IMR-90 (cell line): ENCODE measurements at regions not wholly inside any gene's neighbourhood (a gene's known extent, or its start where the extent isn't known, plus 50 kb on each side); places are given as distances from the start of the nearest gene placed in this dataset.

Source experiments
- ATAC-seq: fragments of 200-7000 bp; cut with Tn5 transposase; 2 replicates; pipeline ENCODE4 v1.9.1; 2020; ENCODE audit warnings: low read depth, mild to moderate bottlenecking, moderate library complexity
- BruUV-seq: library from RNA; stranded (reverse); fragments of 400-500 nt; replicated peaks from 2 replicates; lab custom pipeline; 2021; lab: Mats Ljungman, UMichigan
- CTCF ChIA-PET: fragments of 300-600 bp; formaldehyde crosslinking; extraction: SDS; loops from one replicate; lab custom pipeline; 2021; ENCODE audit warnings: antibody characterized with exemption; lab: Yijun Ruan, JAX
- POLR2A ChIA-PET: fragments of 300-600 bp; sonication (Branson Sonifier 250); formaldehyde crosslinking; loops from one replicate; lab custom pipeline; 2022; ENCODE audit warnings: antibody characterized with exemption; ENCODE audit not compliant: unreplicated experiment; lab: Charles Lee
- DNase-seq: peaks from one replicate; pipeline ENCODE4 v3.0.0; 2013
- H2AFZ ChIP-seq: replicated peaks from 2 replicates; pipeline ENCODE3; 2013; ENCODE audit warnings: low read length, mild to moderate bottlenecking; ENCODE audit not compliant: poor library complexity
- H2AK5ac ChIP-seq: 2 replicates; pipeline ENCODE4 v1.6.1; 2013; ENCODE audit warnings: low read depth, low read length, inconsistent platforms
- H2AK9ac ChIP-seq: replicated peaks from 2 replicates; pipeline ENCODE3; 2013; ENCODE audit warnings: mild to moderate bottlenecking, low read depth, low read length, moderate library complexity; ENCODE audit not compliant: poor library complexity
- H2BK120ac ChIP-seq: 2 replicates; pipeline ENCODE4 v1.6.1; 2013; ENCODE audit warnings: low read depth, low read length, inconsistent platforms
- H2BK15ac ChIP-seq: 3 replicates; pipeline ENCODE4 v1.6.1; 2013; ENCODE audit warnings: low read depth, low read length, inconsistent platforms
- H2BK20ac ChIP-seq: 2 replicates; pipeline ENCODE4 v1.6.1; 2013; ENCODE audit warnings: low read depth, mild to moderate bottlenecking, inconsistent platforms, low read length, moderate library complexity
- H2BK5ac ChIP-seq: 2 replicates; pipeline ENCODE4 v1.6.1; 2013; ENCODE audit warnings: mild to moderate bottlenecking, low read depth, low read length, inconsistent platforms; ENCODE audit not compliant: poor library complexity, severe bottlenecking
- H3K14ac ChIP-seq: replicated peaks from 2 replicates; pipeline ENCODE4 v1.6.1; 2013; ENCODE audit warnings: low read depth, low read length, inconsistent platforms
- H3K18ac ChIP-seq: 2 replicates; pipeline ENCODE4 v1.6.1; 2013; ENCODE audit warnings: low read depth, low read length, control low read depth
- H3K23ac ChIP-seq: 2 replicates; pipeline ENCODE4 v1.6.1; 2013; ENCODE audit warnings: low read depth, low read length, inconsistent platforms
- H3K27ac ChIP-seq: 2 replicates; pipeline ENCODE4 v1.5.1; 2013; ENCODE audit warnings: mild to moderate bottlenecking, control low read depth, low read length; ENCODE audit not compliant: insufficient read depth
- H3K27me3 ChIP-seq: 2 replicates; pipeline ENCODE4 v1.6.1; 2013; ENCODE audit warnings: low read length; ENCODE audit not compliant: control insufficient read depth, insufficient read depth
- H3K36me3 ChIP-seq: 2 replicates; pipeline ENCODE4 v1.6.1; 2013; ENCODE audit warnings: low read length, mixed read lengths; ENCODE audit not compliant: control insufficient read depth, insufficient read depth
- H3K4ac ChIP-seq: 2 replicates; pipeline ENCODE4 v1.6.1; 2013; ENCODE audit warnings: low read depth, low read length, inconsistent platforms
- H3K4me1 ChIP-seq: 2 replicates; pipeline ENCODE4 v1.6.1; 2013; ENCODE audit warnings: low read length, mixed read lengths; ENCODE audit not compliant: control insufficient read depth, insufficient read depth
- H3K4me2 ChIP-seq: 2 replicates; pipeline ENCODE4 v1.6.1; 2013; ENCODE audit warnings: low read depth, mild to moderate bottlenecking, control low read depth, low read length, moderate library complexity
- H3K4me3 ChIP-seq: 2 replicates; pipeline ENCODE4 v1.5.1; 2013; ENCODE audit warnings: low read depth, mild to moderate bottlenecking, control low read depth, low read length, moderate library complexity; ENCODE audit not compliant: insufficient read depth
- H3K56ac ChIP-seq: 2 replicates; pipeline ENCODE4 v1.6.1; 2013; ENCODE audit warnings: low read length, inconsistent platforms; ENCODE audit not compliant: insufficient read depth; ENCODE audit errors: extremely low read depth
- H3K79me1 ChIP-seq, 2 experiments: 2 replicates each; pipeline ENCODE4 v1.6.1; 2013; ENCODE audit warnings: low read length in 2 of 2, inconsistent platforms in 1 of 2, low read depth in 1 of 2
- H3K9ac ChIP-seq: 2 replicates; pipeline ENCODE4 v1.6.1; 2013; ENCODE audit warnings: low read depth, low read length, control low read depth
- H3K9me1 ChIP-seq: 2 replicates; pipeline ENCODE4 v1.6.1; 2013; ENCODE audit warnings: low read length, inconsistent platforms; ENCODE audit not compliant: insufficient read depth
- H3K9me3 ChIP-seq: 2 replicates; pipeline ENCODE4 v1.6.1; 2013; ENCODE audit warnings: low read length; ENCODE audit not compliant: control insufficient read depth, insufficient read depth
- H4K20me1 ChIP-seq: 2 replicates; pipeline ENCODE4 v1.6.1; 2013; ENCODE audit warnings: low read length, inconsistent platforms; ENCODE audit not compliant: insufficient read depth
- H4K5ac ChIP-seq: 2 replicates; pipeline ENCODE4 v1.6.1; 2013; ENCODE audit warnings: mild to moderate bottlenecking, low read depth, low read length, control low read depth
- H4K8ac ChIP-seq, 2 experiments: 2 replicates each; pipeline ENCODE4 v1.6.1; 2013; ENCODE audit warnings: low read depth in 2 of 2, low read length in 2 of 2, control low read depth in 1 of 2, inconsistent platforms in 1 of 2
- H4K91ac ChIP-seq: 2 replicates; pipeline ENCODE4 v1.6.1; 2013; ENCODE audit warnings: low read depth, low read length, inconsistent platforms; ENCODE audit not compliant: insufficient read depth
- BHLHE40 ChIP-seq: fragments of 150-350 bp; IDR thresholded peaks from 2 replicates; pipeline ENCODE4 v1.6.1; 2016; ENCODE audit warnings: mild to moderate bottlenecking, low read depth, low read length
- CEBPB ChIP-seq: IDR thresholded peaks from 2 replicates; pipeline ENCODE4 v1.6.1; 2012; ENCODE audit warnings: low read depth, low read length, improper control_type of control experiment
- CHD1 ChIP-seq: IDR thresholded peaks from 2 replicates; pipeline ENCODE4 v1.6.1; 2012; ENCODE audit warnings: low read depth, low read length, improper control_type of control experiment
- CTCF ChIP-seq: conservative IDR thresholded peaks from 2 replicates; pipeline ENCODE4 v1.5.1; 2012; ENCODE audit warnings: mild to moderate bottlenecking, low read depth, low read length, improper control_type of control experiment
- ELK1 ChIP-seq: fragments of 150-350 bp; IDR thresholded peaks from 2 replicates; pipeline ENCODE4 v1.6.1; 2016; ENCODE audit warnings: low read depth, mild to moderate bottlenecking, low read length, moderate library complexity, borderline replicate concordance
- FOS ChIP-seq: fragments of 150-350 bp; IDR thresholded peaks from 2 replicates; pipeline ENCODE4 v1.6.1; 2016; ENCODE audit warnings: low read depth, low read length
- MAFK ChIP-seq: IDR thresholded peaks from 2 replicates; pipeline ENCODE4 v1.6.1; 2012; ENCODE audit warnings: low read depth, low read length, improper control_type of control experiment
- MAZ ChIP-seq: IDR thresholded peaks from 2 replicates; pipeline ENCODE4 v1.6.1; 2012; ENCODE audit warnings: low read depth, mild to moderate bottlenecking, low read length, improper control_type of control experiment, moderate library complexity, borderline replicate concordance
- MXI1 ChIP-seq: IDR thresholded peaks from 2 replicates; pipeline ENCODE4 v1.6.1; 2012; ENCODE audit warnings: low read depth, mild to moderate bottlenecking, low read length, moderate library complexity, borderline replicate concordance
- NFE2L2 ChIP-seq: fragments of 150-350 bp; IDR thresholded peaks from 2 replicates; pipeline ENCODE4 v1.6.1; 2016; ENCODE audit warnings: low read depth, mild to moderate bottlenecking, low read length
- POLR2A ChIP-seq: IDR thresholded peaks from 2 replicates; pipeline ENCODE4 v1.6.1; 2012; ENCODE audit warnings: mild to moderate bottlenecking, low read depth, low read length
- RAD21 ChIP-seq: IDR thresholded peaks from 2 replicates; pipeline ENCODE4 v1.6.1; 2012; ENCODE audit warnings: low read length, improper control_type of control experiment
- RCOR1 ChIP-seq: IDR thresholded peaks from 2 replicates; pipeline ENCODE4 v1.6.1; 2012; ENCODE audit warnings: mild to moderate bottlenecking, low read length, improper control_type of control experiment; ENCODE audit not compliant: insufficient replicate concordance
- RFX5 ChIP-seq: IDR thresholded peaks from 2 replicates; pipeline ENCODE4 v1.8.0; 2012; ENCODE audit warnings: low read depth, mild to moderate bottlenecking, low read length, moderate library complexity
- SMC3 ChIP-seq: fragments of 150-350 bp; IDR thresholded peaks from 2 replicates; pipeline ENCODE4 v1.6.1; 2016; ENCODE audit warnings: low read depth, mild to moderate bottlenecking, antibody characterized with exemption, low read length, moderate library complexity
- USF2 ChIP-seq: fragments of 150-350 bp; IDR thresholded peaks from 2 replicates; pipeline ENCODE4 v1.6.1; 2017; ENCODE audit warnings: mild to moderate bottlenecking, antibody characterized with exemption, low read length, low read depth
- WGBS, 2 experiments: methylation state at CpG; one replicate each; pipeline versions ENCODE4 v1.1.5 to v1.1.7; 2013; ENCODE audit warnings: missing lambda C conversion rate in 2 of 2; ENCODE audit not compliant: insufficient read length in 1 of 2; ENCODE audit errors: extremely low coverage in 2 of 2; 5-methylcytosine and 5-hydroxymethylcytosine counted together
- dilution Hi-C: fragments of 300-500 bp; cut with HindIII; formaldehyde crosslinking; loops from one replicate; pipeline ENCODE4 v1.14.3; 2018; ENCODE audit warnings: low sequenced_read_pairs; ENCODE audit not compliant: unreplicated experiment
- in situ Hi-C: fragments of 300-500 bp; cut with MboI; formaldehyde crosslinking; loops from 3 replicates; pipeline ENCODE4 v1.14.3; 2019; ENCODE audit warnings: low sequenced_read_pairs, inconsistent platforms, mixed read lengths
- intact Hi-C: fragments of 100-400 bp; cut with micrococcal nuclease; formaldehyde crosslinking; loops from 2 replicates; pipeline ENCODE4 v1.10.0; 2022

GRCh38 chr5:8831251-8831650, 714.6 kb downstream of the SEMA5A start:
- no peak overlapping the region for H2AK9ac ChIP-seq
- intact Hi-C loops, result loop anchor here (10.0 kb wide), 1 partner anchor 956 kb away; no protein-coding TSS in a partner anchor
- no peak overlapping the region for H3K56ac ChIP-seq
- peaks cover 19% of the 10 kb centered on the region for H3K4me1 ChIP-seq
- no peak overlapping the region for H3K9ac ChIP-seq
- H3K79me1 ChIP-seq, result peaks cover 0 to 6% of the 10 kb centered on the region in 2 experiments; a peak in 1 of 4 replicates
- ATAC-seq (no peak), DNase-seq (no peak)
- no peak overlapping the region for H3K4me3 ChIP-seq
- H3K4ac ChIP-seq, result no peak overlapping the region; the same call in 1 of the 2 replicates
- POLR2A ChIA-PET, result no interaction called here
- H3K27ac ChIP-seq, result no peak overlapping the region
- no peak overlapping the region; a peak in 1 of 4 replicates for H4K8ac ChIP-seq
- no peak overlapping the region for H4K91ac ChIP-seq
- in situ Hi-C loops, result no loop called here
- peak overlapping the region; percentile 20; the same call in 1 of the 2 replicates for H2BK20ac ChIP-seq
- TF ChIP-seq MAFK, result no peak
- TF ChIP-seq NFE2L2, result no peak
- TF ChIP-seq RAD21, result no peak
- no peak for TF ChIP-seq CEBPB
- no peak for TF ChIP-seq CTCF
- TF ChIP-seq CHD1, result no peak
- TF ChIP-seq MXI1, result no peak
- no peak for TF ChIP-seq SMC3
- TF ChIP-seq FOS, result no peak
- no peak for TF ChIP-seq USF2
- TF ChIP-seq ELK1, result no peak
- TF ChIP-seq POLR2A, result no peak
- TF ChIP-seq RCOR1, result no peak
- TF ChIP-seq RFX5, result no peak
- no peak for TF ChIP-seq BHLHE40
- no peak for TF ChIP-seq MAZ
- no CpG with 5 or more reads among the region's 3 CpGs for WGBS, 2 experiments
- peaks cover 15% of the 10 kb centered on the region for H3K9me1 ChIP-seq
- H2AK5ac ChIP-seq, result no peak overlapping the region
- no peak overlapping the region for H4K5ac ChIP-seq
- no peaks in the 10 kb centered on the region for H3K27me3 ChIP-seq
- H3K14ac ChIP-seq, result no peak overlapping the region
- H3K36me3 ChIP-seq, result no peaks in the 10 kb centered on the region
- H2AFZ ChIP-seq, result no peak overlapping the region
- H3K9me3 ChIP-seq, result no peaks in the 10 kb centered on the region
- H2BK15ac ChIP-seq, result peak overlapping the region; percentile 7; the same call in 1 of the 3 replicates
- BruUV-seq, result no TSS peak
- dilution Hi-C loops, result no loop called here
- no peak overlapping the region for H2BK5ac ChIP-seq
- H3K23ac ChIP-seq, result no peak overlapping the region
- H3K18ac ChIP-seq, result no peak overlapping the region
- no peak overlapping the region for H2BK120ac ChIP-seq
- H4K20me1 ChIP-seq, result no peaks in the 10 kb centered on the region; the same call in 1 of the 2 replicates
- CTCF ChIA-PET, result no interaction called here
- H3K4me2 ChIP-seq, result no peak overlapping the region
